ENCODE measurements at regions not wholly inside any gene's neighbourhood (a gene's known extent, or its start where the extent isn't known, plus 50 kb on each side); places are given as distances from the start of the nearest gene placed in this dataset.

GRCh38 chr3:150308037-150308319, 100.1 kb upstream of the TSC22D2 start:
- H3K9me3 ChIP-seq (ENCODE audit: control extremely low read depth in 1 of 3, control insufficient read depth in 2 of 3, insufficient read depth in 1 of 3, low read length in 2 of 3) = no peaks in the 10 kb centered on the region
- intact Hi-C loops (cut with micrococcal nuclease) = no loop called here
- H3K79me2 ChIP-seq (ENCODE audit: control insufficient read depth, insufficient read depth, low read length) = no peaks in the 10 kb centered on the region
- no peaks in the 10 kb centered on the region for H4K20me1 ChIP-seq (ENCODE audit: control insufficient read depth, insufficient read depth, low read length, poor library complexity, severe bottlenecking)
- no peak overlapping the region for H3K4me3 ChIP-seq (ENCODE audit: control extremely low read depth in 1 of 5, extremely low read depth in 1 of 5, insufficient read depth in 1 of 5, low read depth in 2 of 5, low read length in 4 of 5)
- no peak overlapping the region for H3K4me3 Mint-ChIP-seq
- peaks cover 0 to 10% (median 0%) of the 10 kb centered on the region in 4 experiments for H3K27me3 ChIP-seq (replicated peaks in 1 of 4; ENCODE audit: control extremely low read depth in 1 of 4, control insufficient read depth in 3 of 4, insufficient read depth in 4 of 4, low read length in 3 of 4)
- no peak overlapping the region for H3K4me2 ChIP-seq (replicated peaks; ENCODE audit: low read depth, low read length, poor library complexity, severe bottlenecking)
- H3K27me3 Mint-ChIP-seq = peaks cover 47% of the 10 kb centered on the region
- CTCF ChIA-PET = no interaction called here
- H3K4me1 Mint-ChIP-seq = no peaks in the 10 kb centered on the region
- DNase-seq = no peak
- POLR2A ChIA-PET = no interaction called here
- ATAC-seq (ENCODE audit: low read depth) = no peak
- H3K27ac ChIP-seq (ENCODE audit: low read length in 2 of 2) = no peak overlapping the region
- no peak for TF ChIP-seq EZH2 (IDR thresholded peaks at IDR 0.05; ENCODE audit: borderline replicate concordance, insufficient read depth, low read depth, low read length, poor library complexity, severe bottlenecking)
- no peak overlapping the region for H3K27ac Mint-ChIP-seq
- no peaks in the 10 kb centered on the region for H3K9me3 Mint-ChIP-seq (ENCODE audit: insufficient read depth)
- H3K36me3 ChIP-seq (replicated peaks in 1 of 2; ENCODE audit: control extremely low read depth in 1 of 2, control insufficient read depth in 1 of 2, extremely low read depth in 1 of 2, insufficient read depth in 2 of 2, low read length in 1 of 2) = no peaks in the 10 kb centered on the region
- WGBS (ENCODE audit: insufficient coverage) = no CpG with 5 or more reads among the region's 4 CpGs
- no peak overlapping the region for H3K9ac ChIP-seq (ENCODE audit: low read length)
- H3K4me1 ChIP-seq (ENCODE audit: control insufficient read depth in 2 of 2, insufficient read depth in 2 of 2, low read length in 2 of 2) = no peaks in the 10 kb centered on the region
- H2AFZ ChIP-seq (ENCODE audit: insufficient read depth, low read depth, low read length, poor library complexity, severe bottlenecking) = no peak overlapping the region

GRCh38 chr3:150307311-150308036, 100.6 kb upstream of the TSC22D2 start:
- no peak overlapping the region for H3K9ac ChIP-seq (ENCODE audit: low read length)
- no peak overlapping the region for H3K27ac Mint-ChIP-seq

More at GRCh38 chr3:150307311-150308036, 100.6 kb upstream of the TSC22D2 start:
- Histone ChIP-seq H3K4me1 (ENCODE audit: control insufficient read depth in 2 of 2, insufficient read depth in 2 of 2, low read length in 2 of 2) (no peaks in the 10 kb centered on the region), H4K20me1 (ENCODE audit: control insufficient read depth, insufficient read depth, low read length, poor library complexity, severe bottlenecking) (no peaks in the 10 kb centered on the region), H2AFZ (ENCODE audit: insufficient read depth, low read depth, low read length, poor library complexity, severe bottlenecking) (no peak overlapping the region), H3K9me3 (ENCODE audit: control extremely low read depth in 1 of 3, control insufficient read depth in 2 of 3, insufficient read depth in 1 of 3, low read length in 2 of 3) (no peaks in the 10 kb centered on the region), H3K27me3 (replicated peaks in 1 of 4; ENCODE audit: control extremely low read depth in 1 of 4, control insufficient read depth in 3 of 4, insufficient read depth in 4 of 4, low read length in 3 of 4) (peaks cover 0 to 10% (median 0%) of the 10 kb centered on the region in 4 experiments), H3K79me2 (ENCODE audit: control insufficient read depth, insufficient read depth, low read length) (no peaks in the 10 kb centered on the region), H3K4me2 (replicated peaks; ENCODE audit: low read depth, low read length, poor library complexity, severe bottlenecking) (no peak overlapping the region), H3K27ac (ENCODE audit: low read length in 2 of 2) (no peak overlapping the region), H3K36me3 (replicated peaks in 1 of 2; ENCODE audit: control extremely low read depth in 1 of 2, control insufficient read depth in 1 of 2, extremely low read depth in 1 of 2, insufficient read depth in 2 of 2, low read length in 1 of 2) (no peaks in the 10 kb centered on the region), H3K4me3 (ENCODE audit: control extremely low read depth in 1 of 5, extremely low read depth in 1 of 5, insufficient read depth in 1 of 5, low read depth in 2 of 5, low read length in 4 of 5) (no peak overlapping the region)
- ATAC-seq (ENCODE audit: low read depth) (no peak), DNase-seq (no peak)
- Mint-ChIP-seq H3K4me1 (no peaks in the 10 kb centered on the region), H3K4me3 (no peak overlapping the region), H3K9me3 (ENCODE audit: insufficient read depth) (no peaks in the 10 kb centered on the region), H3K27me3 (peaks cover 47% of the 10 kb centered on the region)
- ChIA-PET POLR2A (no interaction called here), CTCF (no interaction called here)
- 75% methylated on average over 4 of the region's 6 CpGs for WGBS (ENCODE audit: insufficient coverage)
- TF ChIP-seq CTCF (IDR thresholded peaks at IDR 0.05) = no peak
- no peak for TF ChIP-seq EZH2 (IDR thresholded peaks at IDR 0.05; ENCODE audit: borderline replicate concordance, insufficient read depth, low read depth, low read length, poor library complexity, severe bottlenecking)
- intact Hi-C loops (cut with micrococcal nuclease) = no loop called here
